Uterus (tissue), 3 donors: ENCODE measurements at regions not wholly inside any gene's neighbourhood (a gene's known extent, or its start where the extent isn't known, plus 50 kb on each side); places are given as distances from the start of the nearest gene placed in this dataset.

Experiments
- DNase-seq, 2 donors: peaks; one replicate each; pipeline ENCODE4 v3.0.0-alpha.2; 2019 to 2020
- H3K27ac ChIP-seq, 2 donors: fragments of 200-600 bp; sonication (generic); 1 replicate in 1 of 2; 2 replicates in 1 of 2; pipeline ENCODE4 v1.5.1; 2016 to 2018
- H3K27me3 ChIP-seq, 2 donors: fragments of 200-600 bp; sonication (generic); one replicate each; pipeline ENCODE4 v1.5.1; 2018 to 2019; ENCODE audit warnings: control low read depth in 1 of 2
- H3K36me3 ChIP-seq, 2 donors: fragments of 200-600 bp; sonication (generic); one replicate each; pipeline ENCODE4 v1.5.1; 2019; ENCODE audit warnings: control low read depth in 1 of 2
- H3K4me1 ChIP-seq, 2 donors: fragments of 200-600 bp; sonication (generic); one replicate each; pipeline ENCODE4 v1.5.1; 2018 to 2019; ENCODE audit warnings: control low read depth in 1 of 2
- H3K4me3 ChIP-seq, 2 donors: fragments of 200-600 bp; sonication (generic); 1 replicate in 1 of 2; 2 replicates in 1 of 2; pipeline ENCODE4 v1.5.1; 2018 to 2019; ENCODE audit warnings: mild to moderate bottlenecking in 1 of 2
- H3K9me3 ChIP-seq, 2 donors: fragments of 200-600 bp; sonication (generic); one replicate each; pipeline ENCODE4 v1.5.1; 2019; ENCODE audit warnings: control low read depth in 1 of 2
- CTCF ChIP-seq, 4 experiments: fragments of 200-600 bp in 2 of 4; fragments of 450-650 bp in 2 of 4; sonication (generic) in 2 of 4; IDR thresholded peaks; one replicate each; pipeline ENCODE4 v1.5.1; 2016 to 2019; ENCODE audit warnings: antibody characterized with exemption in 4 of 4, mild to moderate bottlenecking in 2 of 4, moderate library complexity in 1 of 4
- POLR2A ChIP-seq, 2 donors: fragments of 450-650 bp; IDR thresholded peaks; one replicate each; pipeline ENCODE4 v1.6.1; 2016; ENCODE audit warnings: antibody characterized with exemption in 2 of 2, mild to moderate bottlenecking in 1 of 2, moderate library complexity in 1 of 2
- intact Hi-C: fragments of 100-400 bp; cut with DNase I; formaldehyde crosslinking; loops from one replicate; pipeline ENCODE4 v1.15.1; 2023; ENCODE audit warnings: low total_unique reads
- donor health status: DM: yes; HTN: yes; CAD: no.

- no peak overlapping the region for H3K27ac ChIP-seq
- no peak overlapping the region for H3K4me3 ChIP-seq
- intact Hi-C loops: no loop called here
- TF ChIP-seq POLR2A (IDR thresholded peaks at IDR 0.05) (no peak), CTCF (IDR thresholded peaks at IDR 0.05) (no peak)
- H3K27me3 ChIP-seq: no peaks in the 10 kb centered on the region
- H3K36me3 ChIP-seq: no peaks in the 10 kb centered on the region
- no peaks in the 10 kb centered on the region for H3K9me3 ChIP-seq
- no peak for DNase-seq
- no peaks in the 10 kb centered on the region for H3K4me1 ChIP-seq
Observed at GRCh38 chr13:22538400-22538799, 642.4 kb upstream of the SGCG start.

- TF ChIP-seq CTCF (IDR thresholded peaks at IDR 0.05) (no peak), POLR2A (IDR thresholded peaks at IDR 0.05) (no peak)
- Histone ChIP-seq H3K4me1 (no peaks in the 10 kb centered on the region), H3K4me3 (no peak overlapping the region), H3K27me3 (no peaks in the 10 kb centered on the region), H3K27ac (no peak overlapping the region), H3K9me3 (no peaks in the 10 kb centered on the region), H3K36me3 (no peaks in the 10 kb centered on the region)
- no peak for DNase-seq
- intact Hi-C loops: no loop called here
Observed at GRCh38 chr13:22549126-22549525, 631.7 kb upstream of the SGCG start.

- H3K27me3 ChIP-seq: no peaks in the 10 kb centered on the region
- intact Hi-C loops: no loop called here
Observed at GRCh38 chr13:22561581-22561980, 619.2 kb upstream of the SGCG start.

DNA sequence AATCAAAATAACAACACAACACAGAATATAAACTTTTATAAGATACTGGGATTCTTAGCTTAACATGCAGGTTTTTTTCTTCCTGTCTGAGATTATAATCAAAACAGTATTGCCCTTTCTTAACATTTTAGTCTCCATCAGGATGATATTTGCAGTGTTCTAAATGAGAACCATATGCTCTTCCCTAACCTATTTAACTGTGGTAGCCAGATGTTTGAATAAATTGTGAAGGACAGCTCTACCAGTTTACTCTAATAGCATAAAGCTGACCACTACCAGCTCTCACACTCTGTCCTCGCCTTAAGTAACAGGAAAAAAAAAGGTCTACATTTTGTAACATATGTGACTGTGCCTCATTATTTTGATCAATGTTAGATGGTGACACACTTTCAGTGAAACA is 618.7 kb upstream of the SGCG start:
- TF ChIP-seq CTCF (IDR thresholded peaks at IDR 0.05) (no peak), POLR2A (IDR thresholded peaks at IDR 0.05) (no peak)
- Histone ChIP-seq H3K4me3 (no peak overlapping the region), H3K36me3 (no peaks in the 10 kb centered on the region), H3K27me3 (no peaks in the 10 kb centered on the region), H3K4me1 (peaks cover 0 to 7% of the 10 kb centered on the region in 2 donors), H3K9me3 (no peaks in the 10 kb centered on the region), H3K27ac (no peak overlapping the region)
- DNase-seq: no peak
- intact Hi-C loops: no loop called here

More at GRCh38 chr13:22561581-22561980, 619.2 kb upstream of the SGCG start:
- Histone ChIP-seq H3K9me3 (no peaks in the 10 kb centered on the region), H3K4me3 (no peak overlapping the region), H3K36me3 (no peaks in the 10 kb centered on the region), H3K27ac (no peak overlapping the region), H3K4me1 (peaks cover 0 to 7% of the 10 kb centered on the region in 2 donors)
- no peak for DNase-seq
- no peak for TF ChIP-seq CTCF (IDR thresholded peaks at IDR 0.05)
- no peak for TF ChIP-seq POLR2A (IDR thresholded peaks at IDR 0.05)

GRCh38 chr13:22563272-22563671 is 617.5 kb upstream of the SGCG start:
- peaks cover 0 to 7% of the 10 kb centered on the region in 2 donors for H3K4me1 ChIP-seq
- H3K4me3 ChIP-seq: no peak overlapping the region
- H3K27me3 ChIP-seq: no peaks in the 10 kb centered on the region
- no peak for DNase-seq
- no peaks in the 10 kb centered on the region for H3K9me3 ChIP-seq
- no peak for TF ChIP-seq POLR2A (IDR thresholded peaks at IDR 0.05)
- no peak for TF ChIP-seq CTCF (IDR thresholded peaks at IDR 0.05)
- H3K27ac ChIP-seq: no peak overlapping the region
- no peaks in the 10 kb centered on the region for H3K36me3 ChIP-seq
- intact Hi-C loops: no loop called here
